ENCODE measurements at regions not wholly inside any gene's neighbourhood (a gene's known extent, or its start where the extent isn't known, plus 50 kb on each side); places are given as distances from the start of the nearest gene placed in this dataset.
"Not testable (repeated sequence)": the region's sequence is repeated elsewhere in the genome, so short reads cannot be mapped to it uniquely, and the experiment has no call there.

DNA sequence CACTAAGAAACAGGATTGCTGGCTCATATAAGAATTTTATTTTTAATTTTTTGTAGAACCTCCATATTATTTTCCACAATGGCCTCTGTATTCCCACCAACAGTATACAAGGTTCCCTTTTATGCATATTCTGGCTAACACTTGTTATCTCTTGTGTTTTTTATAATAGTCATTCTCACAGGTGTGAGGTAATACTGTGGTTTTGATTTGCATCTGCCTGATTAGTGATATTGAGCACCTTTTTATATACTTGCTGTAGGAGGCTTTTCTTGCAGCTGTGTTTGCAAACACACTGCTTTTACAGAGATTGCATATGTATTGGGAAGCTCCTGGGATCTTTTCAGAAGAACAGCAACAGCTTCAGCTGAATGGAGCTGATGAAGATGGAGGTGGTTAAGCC lies 164.8 kb downstream of the DEPDC1B start:
- no peak for TF ChIP-seq EZH2phosphoT487 (IDR thresholded peaks at IDR 0.05; ENCODE audit: insufficient read depth, low read depth)
- TF ChIP-seq EZH2 (IDR thresholded peaks at IDR 0.05; ENCODE audit: insufficient read depth, poor library complexity, severe bottlenecking): no peak
- no peak overlapping the region for H3K9ac ChIP-seq

DNA sequence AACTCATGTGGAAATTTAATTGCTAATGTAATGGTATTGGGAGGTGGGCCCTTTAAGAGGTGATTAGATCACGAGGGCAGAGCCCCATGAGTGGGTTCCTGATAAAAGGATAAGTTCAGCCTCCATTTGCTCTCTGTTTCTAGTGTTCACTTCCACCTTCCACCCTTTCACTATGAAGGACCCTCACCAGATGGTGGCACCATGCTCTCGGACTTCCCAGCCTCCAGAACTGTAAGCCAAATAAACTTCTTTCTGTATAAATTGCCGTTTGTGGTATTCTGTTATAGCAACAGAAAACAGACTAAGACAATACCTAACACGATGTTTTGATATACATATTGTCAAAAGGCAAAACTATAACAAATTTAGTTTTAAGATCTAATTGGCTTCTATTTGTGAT lies 166.2 kb downstream of the DEPDC1B start:
- no peaks in the 10 kb centered on the region for H3K4me1 ChIP-seq (ENCODE audit: insufficient read depth)
- H2AFZ ChIP-seq: no peak overlapping the region
- 14 to 23% methylated on average over 4 of the region's 4 CpGs for WGBS, 2 experiments (ENCODE audit: low coverage in 1 of 2, low lambda C conversion rate in 2 of 2, missing lambda C conversion rate in 2 of 2)
- no peaks in the 10 kb centered on the region for H3K9me2 ChIP-seq (ENCODE audit: insufficient read depth)
- no peak overlapping the region for H3K4me2 ChIP-seq (ENCODE audit: unreplicated experiment)
- no peaks in the 10 kb centered on the region for H3F3A ChIP-seq (ENCODE audit: insufficient read depth)
- no peaks in the 10 kb centered on the region for H3K36me3 ChIP-seq (ENCODE audit: low read depth)
- H3K9me3 ChIP-seq (ENCODE audit: low read depth): no peaks in the 10 kb centered on the region
- H3K27me3 ChIP-seq (replicated peaks; ENCODE audit: insufficient read depth): 0 out of 2 replicates have a peak, but pooled peaks cover 4% of the 10 kb centered on the region
- no peaks in the 10 kb centered on the region for H4K20me1 ChIP-seq (ENCODE audit: insufficient read depth)
- in situ Hi-C loops (cut with MboI): no loop called here
- TF ChIP-seq EZH2 (IDR thresholded peaks at IDR 0.05; ENCODE audit: insufficient read depth, poor library complexity, severe bottlenecking): no peak
- no peak for TF ChIP-seq EZH2phosphoT487 (IDR thresholded peaks at IDR 0.05; ENCODE audit: insufficient read depth, low read depth)
- H3K27ac ChIP-seq: no peak overlapping the region
- no peak overlapping the region for H3K4me3 ChIP-seq
- H3K79me2 ChIP-seq (ENCODE audit: insufficient read depth): no peaks in the 10 kb centered on the region
- DNase-seq: no peak
- no peak overlapping the region for H3K9ac ChIP-seq

More for the DNA sequence above, 164.8 kb downstream of the DEPDC1B start:
- Histone ChIP-seq H4K20me1 (ENCODE audit: insufficient read depth) (no peaks in the 10 kb centered on the region), H3K36me3 (ENCODE audit: low read depth) (no peaks in the 10 kb centered on the region), H3K27me3 (replicated peaks; ENCODE audit: insufficient read depth) (0 out of 2 replicates have a peak, but pooled peaks cover 4% of the 10 kb centered on the region), H3K4me3 (no peak overlapping the region), H3K27ac (no peak overlapping the region), H2AFZ (no peak overlapping the region), H3K4me1 (ENCODE audit: insufficient read depth) (no peaks in the 10 kb centered on the region), H3K79me2 (ENCODE audit: insufficient read depth) (no peaks in the 10 kb centered on the region), H3K9me2 (ENCODE audit: insufficient read depth) (no peaks in the 10 kb centered on the region), H3K4me2 (ENCODE audit: unreplicated experiment) (no peak overlapping the region), H3K9me3 (ENCODE audit: low read depth) (no peaks in the 10 kb centered on the region), H3F3A (ENCODE audit: insufficient read depth) (no peaks in the 10 kb centered on the region)
- DNase-seq: no peak
- in situ Hi-C loops (cut with MboI): no loop called here

DNA sequence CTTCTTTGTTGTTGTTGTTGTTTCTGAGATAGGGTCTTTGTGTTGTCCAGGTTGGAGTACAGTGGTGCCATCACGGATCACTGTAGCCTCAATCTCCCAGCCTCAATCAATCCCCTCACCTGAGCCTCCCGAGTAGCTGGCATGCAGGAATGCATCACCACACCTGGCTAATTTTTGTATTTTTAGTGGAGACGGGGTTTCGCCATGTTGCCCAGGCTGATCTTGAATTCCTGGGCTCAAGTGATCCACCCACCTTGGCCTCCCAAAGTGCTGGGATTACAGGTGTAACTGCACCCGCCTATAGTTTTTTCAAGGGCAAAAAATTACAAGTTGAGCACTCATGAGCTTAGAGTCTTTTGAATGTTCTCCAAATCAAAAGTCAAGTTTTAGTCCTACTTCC lies 167.2 kb downstream of the DEPDC1B start:
- in situ Hi-C loops (cut with MboI); H3K4me3 ChIP-seq; DNase-seq; H3K36me3 ChIP-seq (ENCODE audit: low read depth); H3K4me2 ChIP-seq (ENCODE audit: unreplicated experiment); H3K9ac ChIP-seq; H2AFZ ChIP-seq; H3K27me3 ChIP-seq (replicated peaks; ENCODE audit: insufficient read depth); H3K79me2 ChIP-seq (ENCODE audit: insufficient read depth); H3K9me2 ChIP-seq (ENCODE audit: insufficient read depth); H3K27ac ChIP-seq; H3F3A ChIP-seq (ENCODE audit: insufficient read depth); H4K20me1 ChIP-seq (ENCODE audit: insufficient read depth); H3K4me1 ChIP-seq (ENCODE audit: insufficient read depth); H3K9me3 ChIP-seq (ENCODE audit: low read depth): not testable (repeated sequence)
- 20 to 24% methylated on average over 5 of the region's 5 CpGs for WGBS, 2 experiments (ENCODE audit: low coverage in 1 of 2, low lambda C conversion rate in 2 of 2, missing lambda C conversion rate in 2 of 2)

DNA sequence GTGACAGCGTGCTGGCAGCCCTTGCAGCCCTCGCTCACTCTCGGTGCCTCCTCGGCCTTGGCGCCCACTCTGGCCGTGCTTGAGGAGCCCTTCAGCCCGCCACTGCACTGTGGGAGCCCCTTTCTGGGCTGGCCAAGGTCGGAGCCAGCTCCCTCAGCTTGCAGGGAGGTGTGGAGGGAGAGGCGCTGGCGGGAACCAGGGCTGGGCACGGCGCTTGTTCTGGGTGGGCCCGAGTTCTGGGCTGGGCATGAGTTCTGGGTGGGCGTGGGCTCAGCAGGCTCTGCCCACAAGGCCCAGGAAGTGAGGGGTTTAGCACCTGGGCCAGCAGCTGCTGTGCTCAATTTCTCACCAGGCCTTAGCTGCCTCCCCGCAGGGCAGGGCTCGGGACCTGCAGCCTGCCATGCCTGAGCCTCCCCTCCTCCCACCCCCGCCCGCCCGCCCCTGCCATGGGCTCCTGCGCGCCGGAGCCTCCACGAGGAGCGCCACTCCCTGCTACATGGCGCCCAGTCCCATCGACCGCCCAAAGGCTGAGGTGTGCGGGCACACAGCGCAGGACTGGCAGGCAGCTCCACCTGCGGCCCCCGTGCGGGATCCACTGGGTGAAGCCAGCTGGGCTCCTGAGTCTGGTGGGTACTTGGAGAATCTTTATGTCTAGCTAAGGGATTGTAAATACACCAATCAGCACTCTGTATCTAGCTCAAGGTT lies 169.7 kb downstream of the DEPDC1B start:
- DNase-seq; H3K79me2 ChIP-seq (ENCODE audit: insufficient read depth); H3K4me2 ChIP-seq (ENCODE audit: unreplicated experiment); H2AFZ ChIP-seq; H3K36me3 ChIP-seq (ENCODE audit: low read depth); H3K4me3 ChIP-seq; H3K27me3 ChIP-seq (replicated peaks; ENCODE audit: insufficient read depth); H3K4me1 ChIP-seq (ENCODE audit: insufficient read depth); H3K9ac ChIP-seq; H3K9me3 ChIP-seq (ENCODE audit: low read depth); H3K9me2 ChIP-seq (ENCODE audit: insufficient read depth); H3F3A ChIP-seq (ENCODE audit: insufficient read depth); H4K20me1 ChIP-seq (ENCODE audit: insufficient read depth); H3K27ac ChIP-seq; in situ Hi-C loops (cut with MboI): not testable (repeated sequence)
- WGBS, 2 experiments (ENCODE audit: low coverage in 1 of 2, low lambda C conversion rate in 2 of 2, missing lambda C conversion rate in 2 of 2): 74 to 79% methylated on average over 19 to 32 of the region's 32 CpGs

DNA sequence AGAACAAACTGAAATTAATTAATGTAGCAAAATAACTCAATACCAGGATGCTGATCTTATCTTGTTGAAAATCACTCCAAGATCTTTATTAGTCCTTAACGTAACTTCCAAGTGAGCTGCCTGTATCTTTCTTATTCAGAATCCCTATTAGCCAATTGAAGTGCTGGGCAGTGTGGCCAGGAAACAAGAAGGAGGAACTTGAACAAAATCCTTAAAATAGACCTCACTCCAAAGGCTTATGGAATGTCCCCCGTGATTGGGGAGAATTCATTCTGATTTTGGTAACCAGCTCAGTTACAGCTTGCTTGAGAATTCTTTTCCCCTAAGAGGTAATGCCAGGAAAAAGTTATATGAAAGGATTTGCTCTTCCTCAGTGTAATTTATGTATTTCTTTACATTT lies 171.0 kb downstream of the DEPDC1B start:
- Histone ChIP-seq H3K4me2 (ENCODE audit: unreplicated experiment) (no peak overlapping the region), H3K27me3 (replicated peaks; ENCODE audit: insufficient read depth) (peaks cover 8% of the 10 kb centered on the region; the same call in 1 of the 2 replicates), H3K4me3 (no peak overlapping the region), H3K36me3 (ENCODE audit: low read depth) (no peaks in the 10 kb centered on the region), H3K9ac (no peak overlapping the region), H3F3A (ENCODE audit: insufficient read depth) (no peaks in the 10 kb centered on the region), H3K9me3 (ENCODE audit: low read depth) (no peaks in the 10 kb centered on the region), H3K4me1 (ENCODE audit: insufficient read depth) (no peaks in the 10 kb centered on the region), H2AFZ (no peak overlapping the region), H3K79me2 (ENCODE audit: insufficient read depth) (no peaks in the 10 kb centered on the region), H3K9me2 (ENCODE audit: insufficient read depth) (no peaks in the 10 kb centered on the region), H3K27ac (no peak overlapping the region), H4K20me1 (ENCODE audit: insufficient read depth) (no peaks in the 10 kb centered on the region)
- no peak for DNase-seq
- WGBS, 2 experiments (ENCODE audit: low coverage in 1 of 2, low lambda C conversion rate in 2 of 2, missing lambda C conversion rate in 2 of 2): 11 to 22% methylated on average over 2 of the region's 2 CpGs
- in situ Hi-C loops (cut with MboI): no loop called here
- TF ChIP-seq EZH2 (IDR thresholded peaks at IDR 0.05; ENCODE audit: insufficient read depth, poor library complexity, severe bottlenecking) (no peak), EZH2phosphoT487 (IDR thresholded peaks at IDR 0.05; ENCODE audit: insufficient read depth, low read depth) (no peak)

Data from GM23248 (cell line).